ENCODE measurements at regions not wholly inside any gene's neighbourhood (a gene's known extent, or its start where the extent isn't known, plus 50 kb on each side); places are given as distances from the start of the nearest gene placed in this dataset.

GRCh38 chr18:70553936-70554260 is 265.1 kb downstream of the SOCS6 start:
- RAD21 ChIA-PET (ENCODE audit: low non-redundant PET in 1 of 2, low total read pairs in 2 of 2, uncharacterized antibody in 2 of 2, unreplicated experiment in 2 of 2): no interaction called here
- H2AFZ ChIP-seq (ENCODE audit: low read depth, low read length, poor library complexity, severe bottlenecking): no peak overlapping the region
- CTCF ChIA-PET: no interaction called here

More at GRCh38 chr18:70553936-70554260, 265.1 kb downstream of the SOCS6 start:
- ATAC-seq (no peak), DNase-seq (ENCODE audit: low read depth, low spot score) (no peak)
- Histone ChIP-seq H3K9ac (ENCODE audit: low read length) (no peak overlapping the region), H3K9me2 (ENCODE audit: insufficient read depth) (no peaks in the 10 kb centered on the region), H3K4me3 (replicated peaks in 1 of 2; ENCODE audit: low read depth in 1 of 2, low read length in 2 of 2) (no peak overlapping the region), H3K27me3 (ENCODE audit: insufficient read depth, low read length) (peaks cover 16% of the 10 kb centered on the region; the same call in 1 of the 2 replicates), H3K79me2 (ENCODE audit: insufficient read depth, low read length) (no peaks in the 10 kb centered on the region), H3K4me2 (ENCODE audit: low read length) (no peak overlapping the region), H4K20me1 (ENCODE audit: insufficient read depth) (no peaks in the 10 kb centered on the region), H3K9me3 (ENCODE audit: control insufficient read depth in 1 of 2, insufficient read depth in 1 of 2, low read depth in 1 of 2, low read length in 2 of 2) (no peaks in the 10 kb centered on the region), H3K27ac (ENCODE audit: low read depth, low read length) (no peak overlapping the region), H3K36me3 (ENCODE audit: control insufficient read depth in 1 of 2, insufficient read depth in 2 of 2, low read length in 2 of 2) (no peaks in the 10 kb centered on the region), H3K4me1 (ENCODE audit: control insufficient read depth in 1 of 2, insufficient read depth in 2 of 2, low read length in 2 of 2) (no peaks in the 10 kb centered on the region)
- intact Hi-C loops (cut with micrococcal nuclease): no loop called here
- BruUV-seq (replicated peaks): no TSS peak
- POLR2A ChIA-PET: no interaction called here
- TF ChIP-seq CBX3 (IDR thresholded peaks at IDR 0.05; ENCODE audit: low read depth) (no peak), POLR2AphosphoS5 (IDR thresholded peaks at IDR 0.05; ENCODE audit: low read depth, low read length) (no peak), CEBPB (IDR thresholded peaks at IDR 0.05; ENCODE audit: low read depth) (no peak), SP1 (IDR thresholded peaks at IDR 0.05; ENCODE audit: low read depth) (no peak), EZH2phosphoT487 (IDR thresholded peaks at IDR 0.05; ENCODE audit: borderline replicate concordance) (no peak), YY1 (IDR thresholded peaks at IDR 0.05; ENCODE audit: extremely low read depth, insufficient replicate concordance, low read depth, low read length) (no peak), TCF7L2 (IDR thresholded peaks at IDR 0.05; ENCODE audit: borderline replicate concordance, extremely low read depth, insufficient read depth, insufficient read length) (no peak), CTCF (IDR thresholded peaks at IDR 0.05 in 2 of 3, conservative IDR thresholded peaks at IDR 0.05 in 1 of 3; ENCODE audit: borderline replicate concordance in 1 of 3, insufficient read depth in 1 of 3, low read depth in 2 of 3, low read length in 2 of 3) (no peak), SRF (IDR thresholded peaks at IDR 0.05; ENCODE audit: low read depth) (no peak), ZNF274 (IDR thresholded peaks at IDR 0.05; ENCODE audit: low read depth, low read length) (no peak), FOSL1 (IDR thresholded peaks at IDR 0.05; ENCODE audit: low read depth) (no peak), MAX (IDR thresholded peaks at IDR 0.05) (no peak), ZFX (IDR thresholded peaks at IDR 0.05) (no peak), ZBTB33 (IDR thresholded peaks at IDR 0.05; ENCODE audit: extremely low read depth, insufficient replicate concordance, low read length) (no peak)

All from HCT116 (cell line).